ENCODE measurements at regions not wholly inside any gene's neighbourhood (a gene's known extent, or its start where the extent isn't known, plus 50 kb on each side); places are given as distances from the start of the nearest gene placed in this dataset.

DNA sequence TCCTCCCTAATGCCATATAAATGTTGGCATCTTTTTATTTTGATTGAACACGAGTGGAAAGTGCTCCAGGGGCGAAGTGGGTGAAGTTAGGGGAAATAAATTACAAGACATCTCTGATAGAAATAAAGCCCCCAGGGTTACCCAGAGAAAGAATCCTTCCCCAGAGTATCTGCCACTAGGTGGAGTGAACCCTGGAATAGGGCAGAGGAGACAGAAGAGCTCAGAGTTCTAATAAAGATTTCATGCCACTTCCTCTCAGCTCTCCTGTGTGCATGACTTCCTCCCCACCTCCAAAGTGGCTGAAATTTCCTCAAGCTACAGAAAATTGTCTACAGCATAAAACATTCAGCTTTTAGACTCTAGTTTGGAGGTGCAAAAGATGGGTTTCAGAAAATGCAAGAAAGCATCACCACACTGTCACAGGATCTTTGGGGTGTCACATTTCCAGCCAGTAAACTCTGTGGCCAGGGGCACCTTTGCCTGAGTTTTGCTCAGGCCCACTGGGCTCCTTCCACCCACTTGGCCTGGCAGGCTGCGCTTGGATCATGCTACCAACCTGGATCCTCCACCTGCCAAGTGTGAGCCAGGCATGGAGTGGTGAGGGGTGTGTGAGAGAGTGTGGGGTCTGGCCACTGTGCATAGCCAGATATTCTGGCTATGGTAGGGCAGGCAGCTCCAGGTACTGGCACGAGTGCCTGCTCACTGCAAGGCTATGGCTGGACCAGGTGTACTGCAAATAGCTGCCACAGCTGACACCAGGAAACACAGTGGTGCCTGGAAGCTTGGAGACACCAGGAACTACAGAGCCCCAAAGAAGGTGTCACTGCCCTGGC, 208.8 kb upstream of the USP25 start:
- no peak for DNase-seq (ENCODE audit: low read depth, low spot score)
- no peaks in the 10 kb centered on the region for H3K36me3 ChIP-seq (ENCODE audit: control insufficient read depth in 2 of 2, insufficient read depth in 2 of 2, low read length in 1 of 2)
- no peak for FAIRE-seq
- no peaks in the 10 kb centered on the region for H3K4me1 ChIP-seq (ENCODE audit: control insufficient read depth, insufficient read depth, low read length)
- WGBS (ENCODE audit: insufficient coverage, insufficient replicate concordance, low lambda C conversion rate, missing lambda C conversion rate) = 13% methylated on average over 4 of the region's 4 CpGs
- no peaks in the 10 kb centered on the region for H3K79me2 ChIP-seq (ENCODE audit: control insufficient read depth, insufficient read depth, low read length)
- ChIA-PET CTCF (interaction anchor here (1.3 kb wide), 1 partner anchor 12 kb away, joined by 3 read pairs; no protein-coding TSS in a partner anchor), RAD21 (ENCODE audit: unreplicated experiment) (no interaction called here), SMC1A (ENCODE audit: uncharacterized antibody, unreplicated experiment) (interaction anchor here (1.1 to 1.9 kb wide), 2 partner anchors 8 to 121 kb away, joined by 3 to 4 read pairs; no protein-coding TSS in a partner anchor), POLR2A (no interaction called here)
- no peaks in the 10 kb centered on the region for H3K27me3 ChIP-seq (replicated peaks in 1 of 2; ENCODE audit: control insufficient read depth in 2 of 2, insufficient read depth in 2 of 2, low read length in 1 of 2)
- H2AFZ ChIP-seq (ENCODE audit: control insufficient read depth, low read depth, low read length) = no peak overlapping the region
- BruUV-seq (replicated peaks) = no TSS peak
- no peak overlapping the region for H3K4me3 ChIP-seq
- no peak overlapping the region for H3K4me2 ChIP-seq (ENCODE audit: control insufficient read depth, insufficient read depth)
- H3K9ac ChIP-seq (ENCODE audit: control insufficient read depth, insufficient read depth, low read length) = no peak overlapping the region
- H4K20me1 ChIP-seq (ENCODE audit: control insufficient read depth, insufficient read depth) = no peaks in the 10 kb centered on the region
- H3K9me3 ChIP-seq (replicated peaks; ENCODE audit: control insufficient read depth, insufficient read depth, low read length) = no peaks in the 10 kb centered on the region; the same call in 2 of the 3 replicates
- no peak for ATAC-seq
- TF ChIP-seq ATF7 (IDR thresholded peaks at IDR 0.05; ENCODE audit: low read depth) (no peak), JUND (IDR thresholded peaks at IDR 0.05; ENCODE audit: low read depth, low read length) (no peak), ZSCAN29 (IDR thresholded peaks at IDR 0.05) (no peak), KDM1A (IDR thresholded peaks at IDR 0.05; ENCODE audit: borderline replicate concordance) (no peak), KLF5 (IDR thresholded peaks at IDR 0.05; ENCODE audit: partially characterized antibody) (no peak), CREB1 (IDR thresholded peaks at IDR 0.05; ENCODE audit: low read depth) (no peak), MYC (IDR thresholded peaks at IDR 0.05; ENCODE audit: insufficient read depth, insufficient read length, insufficient replicate concordance, low read length, severe bottlenecking) (no peak), BCL11A (IDR thresholded peaks at IDR 0.05; ENCODE audit: low read depth, low read length) (no peak), BCLAF1 (IDR thresholded peaks at IDR 0.05) (no peak)
- TF ChIP-seq, protein P1, sequence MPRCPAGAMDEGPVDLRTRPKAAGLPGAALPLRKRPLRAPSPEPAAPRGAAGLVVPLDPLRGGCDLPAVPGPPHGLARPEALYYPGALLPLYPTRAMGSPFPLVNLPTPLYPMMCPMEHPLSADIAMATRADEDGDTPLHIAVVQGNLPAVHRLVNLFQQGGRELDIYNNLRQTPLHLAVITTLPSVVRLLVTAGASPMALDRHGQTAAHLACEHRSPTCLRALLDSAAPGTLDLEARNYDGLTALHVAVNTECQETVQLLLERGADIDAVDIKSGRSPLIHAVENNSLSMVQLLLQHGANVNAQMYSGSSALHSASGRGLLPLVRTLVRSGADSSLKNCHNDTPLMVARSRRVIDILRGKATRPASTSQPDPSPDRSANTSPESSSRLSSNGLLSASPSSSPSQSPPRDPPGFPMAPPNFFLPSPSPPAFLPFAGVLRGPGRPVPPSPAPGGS (IDR thresholded peaks at IDR 0.05; ENCODE audit: borderline replicate concordance, insufficient read depth, low read depth, low read length, poor library complexity, severe bottlenecking) = no peak
- TF ChIP-seq, protein P2, sequence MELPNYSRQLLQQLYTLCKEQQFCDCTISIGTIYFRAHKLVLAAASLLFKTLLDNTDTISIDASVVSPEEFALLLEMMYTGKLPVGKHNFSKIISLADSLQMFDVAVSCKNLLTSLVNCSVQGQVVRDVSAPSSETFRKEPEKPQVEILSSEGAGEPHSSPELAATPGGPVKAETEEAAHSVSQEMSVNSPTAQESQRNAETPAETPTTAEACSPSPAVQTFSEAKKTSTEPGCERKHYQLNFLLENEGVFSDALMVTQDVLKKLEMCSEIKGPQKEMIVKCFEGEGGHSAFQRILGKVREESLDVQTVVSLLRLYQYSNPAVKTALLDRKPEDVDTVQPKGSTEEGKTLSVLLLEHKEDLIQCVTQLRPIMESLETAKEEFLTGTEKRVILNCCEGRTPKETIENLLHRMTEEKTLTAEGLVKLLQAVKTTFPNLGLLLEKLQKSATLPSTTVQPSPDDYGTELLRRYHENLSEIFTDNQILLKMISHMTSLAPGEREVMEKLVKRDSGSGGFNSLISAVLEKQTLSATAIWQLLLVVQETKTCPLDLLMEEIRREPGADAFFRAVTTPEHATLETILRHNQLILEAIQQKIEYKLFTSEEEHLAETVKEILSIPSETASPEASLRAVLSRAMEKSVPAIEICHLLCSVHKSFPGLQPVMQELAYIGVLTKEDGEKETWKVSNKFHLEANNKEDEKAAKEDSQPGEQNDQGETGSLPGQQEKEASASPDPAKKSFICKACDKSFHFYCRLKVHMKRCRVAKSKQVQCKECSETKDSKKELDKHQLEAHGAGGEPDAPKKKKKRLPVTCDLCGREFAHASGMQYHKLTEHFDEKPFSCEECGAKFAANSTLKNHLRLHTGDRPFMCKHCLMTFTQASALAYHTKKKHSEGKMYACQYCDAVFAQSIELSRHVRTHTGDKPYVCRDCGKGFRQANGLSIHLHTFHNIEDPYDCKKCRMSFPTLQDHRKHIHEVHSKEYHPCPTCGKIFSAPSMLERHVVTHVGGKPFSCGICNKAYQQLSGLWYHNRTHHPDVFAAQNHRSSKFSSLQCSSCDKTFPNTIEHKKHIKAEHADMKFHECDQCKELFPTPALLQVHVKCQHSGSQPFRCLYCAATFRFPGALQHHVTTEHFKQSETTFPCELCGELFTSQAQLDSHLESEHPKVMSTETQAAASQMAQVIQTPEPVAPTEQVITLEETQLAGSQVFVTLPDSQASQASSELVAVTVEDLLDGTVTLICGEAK (IDR thresholded peaks at IDR 0.05; ENCODE audit: borderline replicate concordance) = no peak
- TF ChIP-seq, protein P3, sequence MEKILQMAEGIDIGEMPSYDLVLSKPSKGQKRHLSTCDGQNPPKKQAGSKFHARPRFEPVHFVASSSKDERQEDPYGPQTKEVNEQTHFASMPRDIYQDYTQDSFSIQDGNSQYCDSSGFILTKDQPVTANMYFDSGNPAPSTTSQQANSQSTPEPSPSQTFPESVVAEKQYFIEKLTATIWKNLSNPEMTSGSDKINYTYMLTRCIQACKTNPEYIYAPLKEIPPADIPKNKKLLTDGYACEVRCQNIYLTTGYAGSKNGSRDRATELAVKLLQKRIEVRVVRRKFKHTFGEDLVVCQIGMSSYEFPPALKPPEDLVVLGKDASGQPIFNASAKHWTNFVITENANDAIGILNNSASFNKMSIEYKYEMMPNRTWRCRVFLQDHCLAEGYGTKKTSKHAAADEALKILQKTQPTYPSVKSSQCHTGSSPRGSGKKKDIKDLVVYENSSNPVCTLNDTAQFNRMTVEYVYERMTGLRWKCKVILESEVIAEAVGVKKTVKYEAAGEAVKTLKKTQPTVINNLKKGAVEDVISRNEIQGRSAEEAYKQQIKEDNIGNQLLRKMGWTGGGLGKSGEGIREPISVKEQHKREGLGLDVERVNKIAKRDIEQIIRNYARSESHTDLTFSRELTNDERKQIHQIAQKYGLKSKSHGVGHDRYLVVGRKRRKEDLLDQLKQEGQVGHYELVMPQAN (conservative IDR thresholded peaks at IDR 0.05) = no peak
- no peak overlapping the region for H3K27ac ChIP-seq (ENCODE audit: control insufficient read depth, insufficient read depth)
- intact Hi-C loops (cut with micrococcal nuclease; ENCODE audit: unreplicated experiment) (no loop called here), in situ Hi-C loops (cut with MboI) (no loop called here)
